Peyer's patch (tissue), 4 donors: ENCODE measurements at regions not wholly inside any gene's neighbourhood (a gene's known extent, or its start where the extent isn't known, plus 50 kb on each side); places are given as distances from the start of the nearest gene placed in this dataset.

Experiments used
- CTCF ChIP-seq, 6 experiments: fragments of 450-650 bp in 4 of 6; fragments of 200-600 bp in 2 of 6; sonication (generic) in 1 of 6; IDR thresholded peaks; one replicate each; pipeline ENCODE4 v1.5.1; 2017 to 2019; ENCODE audit warnings: antibody characterized with exemption in 6 of 6, mild to moderate bottlenecking in 3 of 6, moderate library complexity in 1 of 6
- POLR2A ChIP-seq, 2 donors: fragments of 450-650 bp; IDR thresholded peaks; one replicate each; pipeline ENCODE4 v1.5.1; 2017; ENCODE audit warnings: antibody characterized with exemption in 2 of 2, mild to moderate bottlenecking in 2 of 2, moderate library complexity in 2 of 2

- no peak for TF ChIP-seq CTCF (IDR thresholded peaks at IDR 0.05)
- no peak for TF ChIP-seq POLR2A (IDR thresholded peaks at IDR 0.05)
These were observed 84.8 kb upstream of the PAK5 start for GRCh38 chr20:9923648-9924047.
